KMS-11 (cell line): ENCODE measurements at regions not wholly inside any gene's neighbourhood (a gene's known extent, or its start where the extent isn't known, plus 50 kb on each side); places are given as distances from the start of the nearest gene placed in this dataset.

ENCODE experiments used
- H2AFZ ChIP-seq: fragments of 200-600 bp; sonication (generic); 2 replicates; pipeline ENCODE4 v1.6.1; 2016; ENCODE audit warnings: antibody characterized with exemption, mixed run types, low read depth
- H3K27ac ChIP-seq: fragments of 200-600 bp; sonication (generic); 2 replicates; pipeline ENCODE4 v1.6.1; 2016; ENCODE audit warnings: mild to moderate bottlenecking, mixed run types
- H3K27me3 ChIP-seq: fragments of 200-600 bp; sonication (generic); 2 replicates; pipeline ENCODE4 v1.6.1; 2017; ENCODE audit warnings: mild to moderate bottlenecking, low read depth, mixed run types, moderate library complexity; ENCODE audit not compliant: insufficient read depth
- H3K36me3 ChIP-seq: fragments of 200-600 bp; sonication (generic); 2 replicates; pipeline ENCODE4 v1.6.1; 2017; ENCODE audit warnings: mild to moderate bottlenecking, mixed run types; ENCODE audit not compliant: insufficient read depth
- H3K4me1 ChIP-seq: fragments of 200-600 bp; sonication (generic); 2 replicates; pipeline ENCODE4 v1.6.1; 2016; ENCODE audit warnings: mild to moderate bottlenecking, low read depth, mixed run types; ENCODE audit not compliant: poor library complexity, severe bottlenecking
- H3K4me2 ChIP-seq: fragments of 200-600 bp; sonication (generic); 2 replicates; pipeline ENCODE4 v1.7.0; 2016; ENCODE audit warnings: mild to moderate bottlenecking, mixed run types
- H3K4me3 ChIP-seq: fragments of 200-600 bp; sonication (generic); IDR thresholded peaks from 2 replicates; pipeline ENCODE4 v1.6.1; 2017; ENCODE audit warnings: low read depth, low read length, mixed read lengths; ENCODE audit not compliant: insufficient read depth
- H3K79me2 ChIP-seq: fragments of 200-600 bp; sonication (generic); 2 replicates; pipeline ENCODE4 v1.6.1; 2016; ENCODE audit warnings: low read depth, mixed run types; ENCODE audit not compliant: insufficient read depth
- H3K9ac ChIP-seq: fragments of 200-600 bp; sonication (generic); 2 replicates; pipeline ENCODE4 v1.6.1; 2016; ENCODE audit warnings: mild to moderate bottlenecking, mixed run types
- H4K20me1 ChIP-seq: fragments of 200-600 bp; sonication (generic); 2 replicates; pipeline ENCODE4 v1.6.1; 2016; ENCODE audit warnings: mild to moderate bottlenecking, mixed run types; ENCODE audit not compliant: insufficient read depth
- CTCF ChIP-seq: fragments of 200-600 bp; sonication (generic); conservative IDR thresholded peaks from 2 replicates; pipeline ENCODE4 v1.6.1; 2017; ENCODE audit warnings: low read depth, mild to moderate bottlenecking, antibody characterized with exemption, low read length, moderate library complexity, mixed read lengths

DNA sequence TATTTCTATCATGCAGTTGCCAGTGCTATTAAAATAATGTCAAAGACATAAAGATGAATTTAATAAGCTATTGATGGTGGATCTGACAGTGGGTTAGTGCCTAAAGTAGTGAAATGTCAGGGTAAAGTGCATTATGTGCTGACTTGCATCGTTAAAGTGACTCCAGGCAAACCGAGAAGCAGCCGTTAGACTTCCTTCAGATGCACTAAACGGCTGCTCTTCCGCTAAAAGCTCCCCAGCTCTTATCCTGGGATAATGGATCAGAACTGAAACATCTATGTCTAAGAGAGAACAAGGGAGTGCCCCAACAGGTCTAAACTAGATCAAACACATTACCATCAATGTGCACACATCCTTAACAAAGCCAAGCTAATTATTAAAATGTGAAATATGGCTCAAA, 468.2 kb downstream of the NTRK2 start:
- no peak overlapping the region for H3K9ac ChIP-seq
- H3K79me2 ChIP-seq: no peaks in the 10 kb centered on the region
- no peak overlapping the region for H3K27ac ChIP-seq
- no peak overlapping the region for H3K4me3 ChIP-seq
- no peaks in the 10 kb centered on the region for H4K20me1 ChIP-seq
- H3K36me3 ChIP-seq: no peaks in the 10 kb centered on the region
- no peak overlapping the region for H3K4me2 ChIP-seq
- no peaks in the 10 kb centered on the region for H3K4me1 ChIP-seq
- H3K27me3 ChIP-seq: no peaks in the 10 kb centered on the region
- no peak for TF ChIP-seq CTCF
- H2AFZ ChIP-seq: no peak overlapping the region

DNA sequence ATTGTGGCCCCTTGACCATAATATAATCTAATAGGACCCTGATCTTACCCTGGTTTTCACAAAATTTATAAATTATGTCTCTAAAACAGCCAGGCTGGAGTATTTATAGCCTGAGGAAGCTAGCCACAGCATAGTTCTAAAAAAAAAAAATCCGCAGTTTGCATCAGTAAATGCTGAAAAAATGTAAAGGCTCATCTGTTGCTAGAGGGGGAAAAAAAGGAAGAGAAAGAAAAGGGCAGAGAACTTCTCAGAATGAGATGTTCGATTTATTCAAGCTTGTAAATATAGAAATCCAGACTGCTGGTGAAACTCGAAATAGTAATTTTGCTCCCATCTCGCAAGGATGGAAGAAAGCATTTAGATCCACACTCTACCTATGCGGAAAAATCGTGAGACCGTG, 467.5 kb downstream of the NTRK2 start:
- TF ChIP-seq CTCF: no peak
- no peak overlapping the region for H2AFZ ChIP-seq
- no peak overlapping the region for H3K4me2 ChIP-seq
- H3K79me2 ChIP-seq: no peaks in the 10 kb centered on the region
- H3K9ac ChIP-seq: no peak overlapping the region
- H3K27me3 ChIP-seq: no peaks in the 10 kb centered on the region
- H3K27ac ChIP-seq: no peak overlapping the region
- no peaks in the 10 kb centered on the region for H4K20me1 ChIP-seq
- no peaks in the 10 kb centered on the region for H3K4me1 ChIP-seq
- H3K4me3 ChIP-seq: no peak overlapping the region
- no peaks in the 10 kb centered on the region for H3K36me3 ChIP-seq

DNA sequence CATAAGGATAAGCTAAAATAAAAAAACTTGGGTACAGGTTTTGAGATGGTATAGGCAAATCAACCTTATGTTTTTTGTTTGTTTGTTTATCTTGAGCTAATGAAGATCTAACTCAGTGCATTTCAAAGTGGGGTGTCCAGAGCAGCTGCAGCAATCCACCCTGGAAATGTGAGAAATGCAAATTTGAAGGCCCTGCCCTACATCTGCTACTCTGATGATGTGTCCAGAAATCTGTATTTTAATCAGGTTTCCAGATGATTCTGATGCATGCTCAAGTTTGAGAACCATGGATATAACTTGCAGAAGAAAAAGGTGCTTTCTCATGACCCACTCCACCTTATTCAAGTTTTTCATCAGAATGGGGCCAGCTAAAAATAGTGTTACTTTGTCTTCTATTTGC, 467.0 kb downstream of the NTRK2 start:
- Histone ChIP-seq H3K36me3 (no peaks in the 10 kb centered on the region), H3K9ac (no peak overlapping the region)
- no peak for TF ChIP-seq CTCF

DNA sequence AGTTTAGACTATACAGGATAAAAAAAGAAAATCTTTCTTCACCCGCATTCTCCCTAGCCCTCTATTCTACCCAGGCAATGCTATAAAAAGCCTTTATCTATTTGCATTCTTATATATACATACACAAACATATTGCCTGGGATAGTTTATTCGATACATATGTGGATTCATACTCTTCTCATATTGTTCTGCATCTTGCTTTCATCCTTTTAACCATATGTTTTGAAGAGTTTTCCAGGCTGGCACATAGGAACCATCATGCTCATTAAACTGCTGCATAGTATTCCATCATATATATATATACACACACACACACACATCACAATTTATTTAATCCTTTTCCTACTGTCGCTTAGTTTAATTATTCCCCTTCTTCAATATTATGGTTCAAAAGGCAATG, 461.2 kb downstream of the NTRK2 start:
- Histone ChIP-seq H2AFZ (no peak overlapping the region), H3K36me3 (no peaks in the 10 kb centered on the region), H3K4me1 (no peaks in the 10 kb centered on the region), H3K27me3 (no peaks in the 10 kb centered on the region), H3K27ac (no peak overlapping the region), H3K4me2 (no peak overlapping the region), H4K20me1 (no peaks in the 10 kb centered on the region), H3K79me2 (no peaks in the 10 kb centered on the region), H3K9ac (no peak overlapping the region), H3K4me3 (no peak overlapping the region)
- TF ChIP-seq CTCF: no peak

More for the DNA sequence above, 467.0 kb downstream of the NTRK2 start:
- no peak overlapping the region for H2AFZ ChIP-seq
- H3K4me1 ChIP-seq: no peaks in the 10 kb centered on the region
- no peaks in the 10 kb centered on the region for H3K79me2 ChIP-seq
- H3K4me3 ChIP-seq: no peak overlapping the region
- H3K27ac ChIP-seq: no peak overlapping the region
- H4K20me1 ChIP-seq: no peaks in the 10 kb centered on the region
- H3K27me3 ChIP-seq: no peaks in the 10 kb centered on the region
- H3K4me2 ChIP-seq: no peak overlapping the region

- Histone ChIP-seq H4K20me1 (no peaks in the 10 kb centered on the region), H3K4me3 (no peak overlapping the region), H3K4me2 (no peak overlapping the region), H3K36me3 (no peaks in the 10 kb centered on the region), H3K9ac (no peak overlapping the region), H3K27me3 (no peaks in the 10 kb centered on the region), H2AFZ (no peak overlapping the region), H3K27ac (no peak overlapping the region), H3K79me2 (no peaks in the 10 kb centered on the region), H3K4me1 (no peaks in the 10 kb centered on the region)
- TF ChIP-seq CTCF: no peak
These were observed 460.7 kb downstream of the NTRK2 start for GRCh38 chr9:85130260-85130659.
